ENCODE measurements at regions not wholly inside any gene's neighbourhood (a gene's known extent, or its start where the extent isn't known, plus 50 kb on each side); places are given as distances from the start of the nearest gene placed in this dataset.
"Not testable (repeated sequence)": the region's sequence is repeated elsewhere in the genome, so short reads cannot be mapped to it uniquely, and the experiment has no call there.

DNA sequence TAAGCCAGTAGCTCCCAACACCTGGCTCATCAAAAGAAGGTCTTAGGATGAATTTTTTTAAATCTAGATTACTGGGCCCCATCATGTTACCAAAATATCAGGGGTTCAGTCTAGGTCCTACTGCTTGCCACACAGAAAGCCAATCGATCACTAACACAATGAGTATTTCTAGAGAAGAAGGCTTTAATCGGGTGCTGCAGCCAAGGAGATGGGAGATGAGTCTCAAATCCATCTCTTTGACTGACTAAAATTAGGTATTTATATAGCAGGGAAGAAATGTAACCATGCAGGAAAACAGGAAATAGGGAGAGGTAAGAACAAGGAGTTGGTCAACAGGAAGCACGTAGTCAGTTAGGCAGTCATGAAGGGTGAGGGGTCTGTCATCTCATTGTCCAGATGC lies 288.2 kb downstream of the CEP170 start:
- Histone ChIP-seq H3K27ac (no peak overlapping the region), H3K4me3 (no peak overlapping the region), H3K36me3 (no peaks in the 10 kb centered on the region), H3K9me3 (peaks cover 0 to 4% (median 0%) of the 10 kb centered on the region in 4 donors), H3K4me1 (no peaks in the 10 kb centered on the region), H3K27me3 (no peaks in the 10 kb centered on the region)
- TF ChIP-seq POLR2A (IDR thresholded peaks at IDR 0.05): no peak
- no peak for TF ChIP-seq CTCF (IDR thresholded peaks at IDR 0.05)
- no peak for DNase-seq

DNA sequence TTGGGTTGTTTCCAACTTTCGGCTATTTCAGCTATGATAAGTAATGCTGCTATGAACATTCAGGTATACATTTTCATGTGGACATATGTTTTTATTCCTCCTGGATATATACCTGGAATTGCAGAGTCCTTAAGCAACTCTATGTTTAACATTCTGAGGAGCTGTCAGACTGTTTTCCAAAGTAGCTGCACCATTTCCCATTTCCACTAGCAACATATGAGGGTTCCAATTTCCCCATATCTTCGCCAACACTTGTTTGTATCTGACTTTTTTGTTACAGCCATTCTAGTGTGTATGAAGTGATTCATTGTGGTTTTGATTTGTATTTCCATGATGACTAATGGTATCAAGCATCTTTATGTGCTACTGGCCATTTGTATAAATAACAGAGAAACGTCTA lies 295.7 kb downstream of the CEP170 start:
- not testable (repeated sequence) for H3K27me3 ChIP-seq, H3K27ac ChIP-seq, H3K4me3 ChIP-seq, H3K36me3 ChIP-seq, H3K4me1 ChIP-seq, H3K9me3 ChIP-seq, DNase-seq

- DNase-seq, H3K4me1 ChIP-seq, H3K9me3 ChIP-seq, H3K27me3 ChIP-seq, H3K4me3 ChIP-seq, H3K36me3 ChIP-seq, H3K27ac ChIP-seq: not testable (repeated sequence)
These were observed 300.1 kb downstream of the CEP170 start for GRCh38 chr1:242954945-242955344.

GRCh38 chr1:242946206-242946605 lies 308.9 kb downstream of the CEP170 start:
- Histone ChIP-seq H3K27me3 (no peaks in the 10 kb centered on the region), H3K27ac (no peak overlapping the region), H3K4me1 (no peaks in the 10 kb centered on the region), H3K9me3 (no peaks in the 10 kb centered on the region), H3K4me3 (no peak overlapping the region), H3K36me3 (no peaks in the 10 kb centered on the region)
- no peak for TF ChIP-seq CTCF (IDR thresholded peaks at IDR 0.05)
- no peak for DNase-seq

DNA sequence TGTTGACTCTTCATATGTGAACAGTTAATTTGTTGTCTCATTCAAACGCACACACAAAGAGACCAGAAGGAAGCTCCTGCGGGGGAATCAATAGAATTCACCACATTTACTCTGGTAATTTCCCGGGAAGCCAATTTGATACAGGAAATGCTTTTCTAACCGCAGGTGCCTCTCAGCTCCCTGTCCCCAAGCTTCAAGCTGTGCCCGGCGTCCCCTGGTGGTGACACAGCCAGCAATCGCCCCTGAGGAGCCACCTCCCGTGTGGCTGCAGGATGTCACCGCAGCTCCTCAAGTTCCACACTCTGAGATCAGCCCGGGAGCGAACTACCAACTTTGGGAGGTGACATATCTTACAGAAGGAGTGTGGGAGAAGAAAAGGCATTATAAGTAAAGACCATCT lies 318.4 kb downstream of the CEP170 start:
- not testable (repeated sequence) for H3K4me3 ChIP-seq, H3K36me3 ChIP-seq, H3K9me3 ChIP-seq, H3K27me3 ChIP-seq, H3K27ac ChIP-seq, DNase-seq, H3K4me1 ChIP-seq

- H3K27ac ChIP-seq, DNase-seq: not testable (repeated sequence)
These were observed 330.4 kb downstream of the CEP170 start for GRCh38 chr1:242924717-242925116.

GRCh38 chr1:242923603-242924002 lies 331.5 kb downstream of the CEP170 start:
- H3K4me3 ChIP-seq, H3K4me1 ChIP-seq, H3K36me3 ChIP-seq, H3K27ac ChIP-seq, H3K9me3 ChIP-seq, H3K27me3 ChIP-seq, DNase-seq: not testable (repeated sequence)

More at GRCh38 chr1:242924717-242925116, 330.4 kb downstream of the CEP170 start:
- not testable (repeated sequence) for H3K4me3 ChIP-seq, H3K9me3 ChIP-seq, H3K36me3 ChIP-seq, H3K4me1 ChIP-seq, H3K27me3 ChIP-seq

GRCh38 chr1:242914729-242915128 lies 340.4 kb downstream of the CEP170 start:
- not testable (repeated sequence) for DNase-seq, H3K9me3 ChIP-seq, H3K36me3 ChIP-seq, H3K4me1 ChIP-seq, H3K27ac ChIP-seq, H3K4me3 ChIP-seq, H3K27me3 ChIP-seq

DNA sequence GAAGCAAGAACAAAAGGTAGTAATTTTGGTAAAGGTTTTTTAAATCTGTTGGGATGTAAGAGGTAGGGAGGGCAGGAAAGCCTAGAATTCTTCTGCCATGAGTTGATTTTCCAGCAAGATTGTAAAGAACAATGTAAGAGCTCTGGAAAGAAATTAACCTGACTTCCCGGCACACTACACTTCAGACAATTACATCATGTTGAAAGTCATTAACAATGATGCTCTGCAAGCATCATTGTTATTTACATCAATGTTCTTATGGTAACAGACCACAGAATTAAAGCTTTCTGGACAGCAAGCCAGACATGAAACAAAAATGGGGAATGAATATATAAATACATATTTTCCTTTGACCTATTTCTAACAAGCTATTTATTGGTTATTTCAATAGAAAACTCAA lies 342.2 kb downstream of the CEP170 start:
- not testable (repeated sequence) for H3K27ac ChIP-seq, DNase-seq, H3K27me3 ChIP-seq, H3K4me3 ChIP-seq, H3K9me3 ChIP-seq, H3K36me3 ChIP-seq, H3K4me1 ChIP-seq

- not testable (repeated sequence) for H3K4me3 ChIP-seq, H3K9me3 ChIP-seq, H3K36me3 ChIP-seq, DNase-seq, H3K27ac ChIP-seq, H3K4me1 ChIP-seq, H3K27me3 ChIP-seq
These were observed 354.5 kb downstream of the CEP170 start for GRCh38 chr1:242900558-242900957.

All from Peyer's patch (tissue), 4 donors.